ENCODE measurements at regions not wholly inside any gene's neighbourhood (a gene's known extent, or its start where the extent isn't known, plus 50 kb on each side); places are given as distances from the start of the nearest gene placed in this dataset.

DNA sequence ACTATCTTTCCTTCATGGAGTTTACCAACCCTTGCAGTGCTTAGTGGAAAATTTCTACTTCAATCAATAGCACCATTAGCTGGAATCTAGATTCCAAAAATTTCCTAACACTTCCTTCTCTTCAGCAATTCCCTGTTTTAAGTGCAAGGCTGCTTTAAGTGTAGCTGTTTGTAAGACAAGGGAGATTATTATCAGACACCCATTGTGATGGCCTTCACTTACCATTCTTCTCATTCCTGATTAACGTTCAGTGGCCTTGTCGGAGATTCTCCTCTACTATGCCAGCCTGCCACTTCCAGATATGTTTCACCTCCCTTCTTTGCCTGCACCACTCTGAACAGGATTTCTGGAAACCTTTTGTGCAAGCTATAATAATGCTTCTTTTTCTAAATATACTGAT is 464.9 kb upstream of the ADGRL2 start:
- TF ChIP-seq, protein P1, sequence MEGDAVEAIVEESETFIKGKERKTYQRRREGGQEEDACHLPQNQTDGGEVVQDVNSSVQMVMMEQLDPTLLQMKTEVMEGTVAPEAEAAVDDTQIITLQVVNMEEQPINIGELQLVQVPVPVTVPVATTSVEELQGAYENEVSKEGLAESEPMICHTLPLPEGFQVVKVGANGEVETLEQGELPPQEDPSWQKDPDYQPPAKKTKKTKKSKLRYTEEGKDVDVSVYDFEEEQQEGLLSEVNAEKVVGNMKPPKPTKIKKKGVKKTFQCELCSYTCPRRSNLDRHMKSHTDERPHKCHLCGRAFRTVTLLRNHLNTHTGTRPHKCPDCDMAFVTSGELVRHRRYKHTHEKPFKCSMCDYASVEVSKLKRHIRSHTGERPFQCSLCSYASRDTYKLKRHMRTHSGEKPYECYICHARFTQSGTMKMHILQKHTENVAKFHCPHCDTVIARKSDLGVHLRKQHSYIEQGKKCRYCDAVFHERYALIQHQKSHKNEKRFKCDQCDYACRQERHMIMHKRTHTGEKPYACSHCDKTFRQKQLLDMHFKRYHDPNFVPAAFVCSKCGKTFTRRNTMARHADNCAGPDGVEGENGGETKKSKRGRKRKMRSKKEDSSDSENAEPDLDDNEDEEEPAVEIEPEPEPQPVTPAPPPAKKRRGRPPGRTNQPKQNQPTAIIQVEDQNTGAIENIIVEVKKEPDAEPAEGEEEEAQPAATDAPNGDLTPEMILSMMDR (IDR thresholded peaks at IDR 0.05): no peak
- no peak for TF ChIP-seq POLR2AphosphoS5 (IDR thresholded peaks at IDR 0.05)
- no peak for TF ChIP-seq POLR2A (IDR thresholded peaks at IDR 0.05)

Measured in sigmoid colon (tissue), 4 donors.